ENCODE measurements at regions not wholly inside any gene's neighbourhood (a gene's known extent, or its start where the extent isn't known, plus 50 kb on each side); places are given as distances from the start of the nearest gene placed in this dataset.

DNA sequence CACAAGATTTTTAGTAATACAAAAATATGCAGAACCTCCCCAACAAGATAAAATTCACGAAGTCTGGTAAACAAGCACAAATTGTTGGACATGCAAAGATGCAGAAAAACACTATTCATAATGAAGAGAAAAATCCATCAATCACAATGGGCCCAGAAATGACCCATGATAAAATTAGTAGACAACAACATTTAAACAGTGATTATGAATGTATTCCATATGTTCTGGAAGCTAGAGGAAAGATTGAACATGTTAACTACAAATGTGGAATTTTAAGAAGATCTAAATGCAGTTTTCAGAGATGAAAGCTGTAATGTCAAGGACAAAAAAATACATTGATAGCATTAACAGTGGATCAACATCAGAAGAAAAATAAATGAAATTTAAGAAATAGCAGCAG, 243.3 kb upstream of the LINC00305 start:
- Histone ChIP-seq H2AK5ac (ENCODE audit: insufficient read length, low read length) (no peak overlapping the region), H3K4ac (ENCODE audit: low read depth, low read length) (no peak overlapping the region), H2BK15ac (ENCODE audit: low read depth, low read length) (no peak overlapping the region), H3K56ac (ENCODE audit: insufficient read length, low read depth, low read length) (no peak overlapping the region), H3K9me3 (ENCODE audit: control insufficient read depth, low read depth, low read length) (no peaks in the 10 kb centered on the region), H4K91ac (ENCODE audit: insufficient read length, low read depth, low read length) (no peak overlapping the region), H3K18ac (ENCODE audit: insufficient read length, low read depth, low read length) (no peak overlapping the region), H3K4me1 (ENCODE audit: insufficient read depth, low read length) (no peaks in the 10 kb centered on the region), H3K27ac (ENCODE audit: insufficient read length, low read depth, low read length) (no peak overlapping the region), H2BK12ac (ENCODE audit: insufficient read length, low read depth, low read length) (no peak overlapping the region), H3K23ac (ENCODE audit: insufficient read length, low read depth, low read length) (no peak overlapping the region), H4K20me1 (ENCODE audit: control insufficient read depth, insufficient read depth, insufficient read length) (no peaks in the 10 kb centered on the region), H4K8ac (replicated peaks; ENCODE audit: insufficient read length, low read depth, low read length) (no peak overlapping the region), H3K79me1 (ENCODE audit: insufficient read depth, low read depth, low read length, poor library complexity, severe bottlenecking) (no peaks in the 10 kb centered on the region), H3K79me2 (ENCODE audit: insufficient read depth, low read length) (no peaks in the 10 kb centered on the region), H4K5ac (ENCODE audit: insufficient read length, low read depth, low read length) (no peak overlapping the region), H2BK120ac (ENCODE audit: low read depth, low read length, poor library complexity, severe bottlenecking) (no peak overlapping the region), H3K14ac (ENCODE audit: insufficient read depth, low read length) (no peak overlapping the region), H3K27me3 (ENCODE audit: insufficient read depth, low read length) (no peaks in the 10 kb centered on the region), H3K4me2 (ENCODE audit: insufficient read depth, insufficient read length, low read length) (no peak overlapping the region), H3K9ac (ENCODE audit: extremely low read depth, insufficient read length, low read length) (no peak overlapping the region), H2AFZ (ENCODE audit: low read length) (no peak overlapping the region), H3K23me2 (ENCODE audit: insufficient read length, low read depth, low read length, poor library complexity, severe bottlenecking) (no peaks in the 10 kb centered on the region), H2BK5ac (ENCODE audit: insufficient read length, low read length) (no peak overlapping the region), H3T11ph (ENCODE audit: low read length) (no peak overlapping the region), H2BK20ac (ENCODE audit: low read depth, low read length, poor library complexity, severe bottlenecking) (no peak overlapping the region)
- H3K4me3 Mint-ChIP-seq: no peak overlapping the region
- no peaks in the 10 kb centered on the region for H3K36me3 Mint-ChIP-seq (ENCODE audit: insufficient read depth in 1 of 3, low read depth in 3 of 3)
- H3K9me3 Mint-ChIP-seq: no peaks in the 10 kb centered on the region
- TF ChIP-seq, protein P1, sequence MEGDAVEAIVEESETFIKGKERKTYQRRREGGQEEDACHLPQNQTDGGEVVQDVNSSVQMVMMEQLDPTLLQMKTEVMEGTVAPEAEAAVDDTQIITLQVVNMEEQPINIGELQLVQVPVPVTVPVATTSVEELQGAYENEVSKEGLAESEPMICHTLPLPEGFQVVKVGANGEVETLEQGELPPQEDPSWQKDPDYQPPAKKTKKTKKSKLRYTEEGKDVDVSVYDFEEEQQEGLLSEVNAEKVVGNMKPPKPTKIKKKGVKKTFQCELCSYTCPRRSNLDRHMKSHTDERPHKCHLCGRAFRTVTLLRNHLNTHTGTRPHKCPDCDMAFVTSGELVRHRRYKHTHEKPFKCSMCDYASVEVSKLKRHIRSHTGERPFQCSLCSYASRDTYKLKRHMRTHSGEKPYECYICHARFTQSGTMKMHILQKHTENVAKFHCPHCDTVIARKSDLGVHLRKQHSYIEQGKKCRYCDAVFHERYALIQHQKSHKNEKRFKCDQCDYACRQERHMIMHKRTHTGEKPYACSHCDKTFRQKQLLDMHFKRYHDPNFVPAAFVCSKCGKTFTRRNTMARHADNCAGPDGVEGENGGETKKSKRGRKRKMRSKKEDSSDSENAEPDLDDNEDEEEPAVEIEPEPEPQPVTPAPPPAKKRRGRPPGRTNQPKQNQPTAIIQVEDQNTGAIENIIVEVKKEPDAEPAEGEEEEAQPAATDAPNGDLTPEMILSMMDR (conservative IDR thresholded peaks at IDR 0.05): no peak
- no peaks in the 10 kb centered on the region for H3K27me3 Mint-ChIP-seq (ENCODE audit: low read depth)
- peaks cover 0 to 4% of the 10 kb centered on the region in 2 experiments; a peak in 1 of 4 replicates for H3K4me1 Mint-ChIP-seq
- no CpG with 5 or more reads among the region's 1 CpG for whole genome bisulfite sequencing (ENCODE audit: extremely low coverage, insufficient read length, low lambda C conversion rate)
- no peak for DNase-seq
- H3K27ac Mint-ChIP-seq: no peak overlapping the region; a peak in 1 of 7 replicates
